ENCODE measurements at regions not wholly inside any gene's neighbourhood (a gene's known extent, or its start where the extent isn't known, plus 50 kb on each side); places are given as distances from the start of the nearest gene placed in this dataset.

DNA sequence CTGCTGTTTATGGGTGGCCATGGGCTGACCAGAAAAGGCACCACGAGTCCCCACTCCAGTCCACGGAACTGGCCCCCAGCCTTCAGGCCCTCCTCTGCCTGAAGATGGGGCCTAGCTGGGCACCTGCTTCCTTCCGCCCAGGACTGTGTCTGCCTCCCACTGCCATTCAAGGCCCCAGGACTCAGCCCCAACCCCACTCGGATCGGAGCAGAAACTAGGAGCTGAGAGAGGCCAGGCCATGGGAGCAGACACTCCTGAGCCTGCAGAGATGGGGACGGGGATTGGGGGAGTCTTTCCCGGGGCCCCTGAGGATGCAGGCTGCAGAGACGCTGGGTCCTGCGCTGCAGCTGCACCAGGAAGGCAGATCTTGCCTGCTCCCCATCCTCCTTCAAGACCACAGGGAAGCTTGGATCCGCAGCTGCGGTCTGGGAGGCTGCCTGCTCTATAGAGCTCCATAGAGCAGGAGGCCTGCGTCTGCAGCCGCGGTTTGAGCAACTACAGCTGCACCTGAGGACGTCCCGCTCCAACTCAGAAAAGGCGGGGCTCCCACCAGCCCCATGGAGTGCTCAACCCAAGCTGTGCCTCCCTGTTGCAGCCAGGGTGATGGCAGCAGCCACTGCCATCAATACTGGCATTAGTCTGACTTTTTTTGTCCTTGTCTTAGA is 383.9 kb upstream of the TMCO5A start:
- H4K5ac ChIP-seq (ENCODE audit: insufficient read length, low read depth, low read length), result no peak overlapping the region
- H3K27me3 ChIP-seq (ENCODE audit: insufficient read depth, low read length), result no peaks in the 10 kb centered on the region
- no peak overlapping the region for H2BK12ac ChIP-seq (ENCODE audit: insufficient read length, low read depth, low read length)
- Mint-ChIP-seq H3K4me1 (no peaks in the 10 kb centered on the region), H3K4me3 (no peak overlapping the region), H3K27me3 (ENCODE audit: low read depth) (no peaks in the 10 kb centered on the region), H3K9me3 (peaks cover 9 to 12% of the 10 kb centered on the region in 2 experiments; a peak in 3 of 5 replicates), H3K27ac (no peak overlapping the region), H3K36me3 (ENCODE audit: insufficient read depth in 1 of 3, low read depth in 3 of 3) (peaks cover 0 to 1% (median 0%) of the 10 kb centered on the region in 3 experiments; a peak in 2 of 7 replicates)
- no peak overlapping the region for H3K4me2 ChIP-seq (ENCODE audit: insufficient read depth, insufficient read length, low read length)
- DNase-seq, result peak; percentile 54
- H3K14ac ChIP-seq (ENCODE audit: insufficient read depth, low read length), result no peak overlapping the region; the same call in 1 of the 2 replicates
- no peak overlapping the region for H3K23ac ChIP-seq (ENCODE audit: insufficient read length, low read depth, low read length)
- no peak for TF ChIP-seq CTCF (conservative IDR thresholded peaks at IDR 0.05)
- no peak overlapping the region for H2BK15ac ChIP-seq (ENCODE audit: low read depth, low read length)
- no peaks in the 10 kb centered on the region for H4K20me1 ChIP-seq (ENCODE audit: control insufficient read depth, insufficient read depth, insufficient read length)
- H2BK5ac ChIP-seq (ENCODE audit: insufficient read length, low read length), result no peak overlapping the region
- H3K9me3 ChIP-seq (ENCODE audit: control insufficient read depth, low read depth, low read length), result no peaks in the 10 kb centered on the region
- no CpG with 5 or more reads among the region's 17 CpGs for WGBS (ENCODE audit: extremely low coverage, insufficient read length, low lambda C conversion rate)
- no peak overlapping the region for H3K9ac ChIP-seq (ENCODE audit: extremely low read depth, insufficient read length, low read length)
- no peak overlapping the region for H3T11ph ChIP-seq (ENCODE audit: low read length)
- H3K18ac ChIP-seq (ENCODE audit: insufficient read length, low read depth, low read length), result no peak overlapping the region
- H4K8ac ChIP-seq (replicated peaks; ENCODE audit: insufficient read length, low read depth, low read length), result no peak overlapping the region
- H3K4me1 ChIP-seq (ENCODE audit: insufficient read depth, low read length), result no peaks in the 10 kb centered on the region
- no peak overlapping the region for H2BK120ac ChIP-seq (ENCODE audit: low read depth, low read length, poor library complexity, severe bottlenecking)
- H3K4ac ChIP-seq (ENCODE audit: low read depth, low read length), result no peak overlapping the region
- H3K79me2 ChIP-seq (ENCODE audit: insufficient read depth, low read length), result no peaks in the 10 kb centered on the region
- H3K27ac ChIP-seq (ENCODE audit: insufficient read length, low read depth, low read length), result no peak overlapping the region
- H3K79me1 ChIP-seq (ENCODE audit: insufficient read depth, low read depth, low read length, poor library complexity, severe bottlenecking), result no peaks in the 10 kb centered on the region
- no peaks in the 10 kb centered on the region for H3K23me2 ChIP-seq (ENCODE audit: insufficient read length, low read depth, low read length, poor library complexity, severe bottlenecking)
- no peak overlapping the region for H3K56ac ChIP-seq (ENCODE audit: insufficient read length, low read depth, low read length)
- H2BK20ac ChIP-seq (ENCODE audit: low read depth, low read length, poor library complexity, severe bottlenecking), result no peak overlapping the region
- H2AK5ac ChIP-seq (ENCODE audit: insufficient read length, low read length), result no peak overlapping the region
- no peak overlapping the region for H4K91ac ChIP-seq (ENCODE audit: insufficient read length, low read depth, low read length)
- no peak overlapping the region for H2AFZ ChIP-seq (ENCODE audit: low read length)
